Stimulated activated memory B cell treated with anti-CD40 and anti-IgM and Interleukin-4, amounts not matched to agents 10 μg/mL and 1 μg/mL and 100 μg/mL, for 72 hours (primary cell): ENCODE measurements at regions not wholly inside any gene's neighbourhood (a gene's known extent, or its start where the extent isn't known, plus 50 kb on each side); places are given as distances from the start of the nearest gene placed in this dataset.

ENCODE experiments used
- ATAC-seq: fragments of 150-1000 bp; cut with Tn5 transposase; 2 replicates; pipeline ENCODE4 v1.10.0; 2021
- H3K27ac Mint-ChIP-seq: one replicate; pipeline ENCODE4 v1.8.0; 2022; ENCODE audit warnings: mild to moderate bottlenecking, mixed read lengths
- H3K27me3 Mint-ChIP-seq: one replicate; pipeline ENCODE4 v1.8.0; 2022; ENCODE audit warnings: mixed read lengths
- H3K36me3 Mint-ChIP-seq: one replicate; pipeline ENCODE4 v1.8.0; 2022; ENCODE audit warnings: mixed read lengths
- H3K4me1 Mint-ChIP-seq: one replicate; pipeline ENCODE4 v1.8.0; 2022; ENCODE audit warnings: mixed read lengths
- H3K4me3 Mint-ChIP-seq: one replicate; pipeline ENCODE4 v1.8.0; 2022; ENCODE audit warnings: mild to moderate bottlenecking, moderate library complexity, mixed read lengths
- H3K9me3 Mint-ChIP-seq: one replicate; pipeline ENCODE4 v1.8.0; 2022; ENCODE audit warnings: mixed read lengths

DNA sequence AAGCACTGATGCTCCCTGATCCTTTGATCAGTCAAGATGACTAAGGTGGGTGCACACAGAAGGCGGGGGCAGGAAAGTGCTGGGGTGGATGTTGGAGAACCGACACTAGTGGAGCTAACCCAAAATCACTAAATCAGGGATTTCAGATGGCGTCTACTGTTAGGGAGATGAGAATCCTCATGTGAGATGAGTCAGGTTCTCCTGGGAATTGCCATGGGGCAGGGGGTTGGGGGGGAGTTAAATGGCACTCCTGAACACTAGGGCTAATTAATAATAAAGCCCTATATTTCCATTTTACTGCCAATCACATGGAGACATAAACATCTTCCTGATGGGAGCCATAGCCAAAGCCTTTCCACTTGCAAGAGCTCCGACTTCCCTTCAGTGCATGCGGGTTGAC, 804.1 kb downstream of the KCNJ18 start:
- peaks cover 11% of the 10 kb centered on the region for H3K9me3 Mint-ChIP-seq
- H3K4me1 Mint-ChIP-seq = no peaks in the 10 kb centered on the region
- H3K36me3 Mint-ChIP-seq = no peaks in the 10 kb centered on the region
- no peak for ATAC-seq
- no peak overlapping the region for H3K4me3 Mint-ChIP-seq
- H3K27ac Mint-ChIP-seq = no peak overlapping the region
- no peaks in the 10 kb centered on the region for H3K27me3 Mint-ChIP-seq

DNA sequence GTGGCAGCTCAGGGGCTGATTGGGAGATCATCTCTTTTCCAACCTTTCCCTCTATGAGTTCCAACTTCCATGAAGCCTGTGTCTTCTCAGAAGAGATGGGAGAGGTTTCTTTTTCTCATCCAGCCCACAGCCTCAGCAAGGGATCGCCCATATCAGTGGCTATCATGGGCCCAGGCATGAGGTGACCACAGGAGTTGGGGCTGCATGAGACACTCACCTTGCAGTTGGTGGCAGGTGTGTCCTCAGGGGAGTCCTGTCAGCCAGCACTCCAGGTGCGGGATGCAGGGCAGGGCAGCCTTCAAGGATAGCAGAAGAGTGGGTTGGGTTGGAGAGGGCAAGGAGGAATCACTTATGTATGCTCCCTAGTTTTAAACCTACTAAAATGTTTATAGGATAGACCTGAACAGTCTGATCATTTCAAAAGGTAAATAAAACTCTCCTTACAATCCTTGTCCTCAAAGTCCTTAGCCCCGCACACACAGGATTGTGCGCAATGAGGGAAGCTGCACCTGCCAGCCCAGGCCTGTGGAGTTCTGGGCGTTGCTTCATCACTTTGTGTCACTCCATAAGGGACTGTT, 811.1 kb downstream of the KCNJ18 start:
- Mint-ChIP-seq H3K9me3 (peaks cover 6% of the 10 kb centered on the region), H3K27ac (no peak overlapping the region), H3K27me3 (no peaks in the 10 kb centered on the region), H3K4me1 (no peaks in the 10 kb centered on the region), H3K4me3 (no peak overlapping the region), H3K36me3 (no peaks in the 10 kb centered on the region)
- ATAC-seq = no peak

DNA sequence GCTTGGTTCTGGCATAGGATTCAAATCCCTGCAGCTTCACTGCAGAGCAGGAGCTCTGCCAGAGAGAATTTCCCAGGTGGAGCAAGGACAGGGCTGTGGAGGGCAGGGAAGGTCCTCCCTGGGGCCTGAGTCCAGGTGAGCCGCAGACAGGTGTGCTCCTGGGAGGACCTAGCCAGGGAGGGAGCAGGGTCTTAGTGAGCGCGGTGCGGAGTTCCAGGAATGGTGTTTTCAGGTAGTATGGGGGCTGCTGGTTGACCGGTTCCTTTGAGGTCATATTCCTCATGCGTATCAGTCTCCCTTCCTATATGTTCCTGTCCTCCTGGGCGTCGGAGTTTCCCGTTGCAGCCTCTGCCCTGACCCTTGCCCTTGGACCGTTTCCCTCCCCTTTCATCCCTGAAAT, 813.3 kb downstream of the KCNJ18 start:
- no peaks in the 10 kb centered on the region for H3K36me3 Mint-ChIP-seq
- H3K27me3 Mint-ChIP-seq = no peaks in the 10 kb centered on the region

DNA sequence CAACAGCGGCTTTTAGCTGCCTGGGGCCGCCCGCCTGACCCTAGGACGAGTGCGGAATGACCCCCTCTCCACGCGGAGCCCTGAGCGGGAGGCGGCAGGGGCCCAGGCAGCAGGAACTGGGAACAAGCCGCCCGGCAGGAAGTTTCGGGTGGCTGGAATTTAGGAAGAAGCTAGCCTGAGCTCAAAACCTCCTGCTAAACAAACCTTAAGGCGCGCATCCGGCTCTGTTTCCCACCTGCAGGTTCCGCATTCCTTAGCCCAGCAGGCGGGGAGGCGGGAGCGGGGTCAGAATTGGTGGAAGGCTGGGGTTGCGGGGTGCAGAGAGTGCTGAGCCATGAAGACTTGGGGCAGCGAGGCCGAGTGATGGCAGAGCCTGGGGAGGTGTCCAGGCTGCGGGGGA, 813.9 kb downstream of the KCNJ18 start:
- Mint-ChIP-seq H3K4me3 (no peak overlapping the region), H3K36me3 (no peaks in the 10 kb centered on the region), H3K27ac (no peak overlapping the region), H3K27me3 (no peaks in the 10 kb centered on the region), H3K4me1 (no peaks in the 10 kb centered on the region), H3K9me3 (peaks cover 3% of the 10 kb centered on the region)
- no peak for ATAC-seq

More for the DNA sequence above, 813.3 kb downstream of the KCNJ18 start:
- Mint-ChIP-seq H3K4me3 (no peak overlapping the region), H3K9me3 (peaks cover 3% of the 10 kb centered on the region), H3K4me1 (no peaks in the 10 kb centered on the region), H3K27ac (no peak overlapping the region)
- ATAC-seq = no peak

DNA sequence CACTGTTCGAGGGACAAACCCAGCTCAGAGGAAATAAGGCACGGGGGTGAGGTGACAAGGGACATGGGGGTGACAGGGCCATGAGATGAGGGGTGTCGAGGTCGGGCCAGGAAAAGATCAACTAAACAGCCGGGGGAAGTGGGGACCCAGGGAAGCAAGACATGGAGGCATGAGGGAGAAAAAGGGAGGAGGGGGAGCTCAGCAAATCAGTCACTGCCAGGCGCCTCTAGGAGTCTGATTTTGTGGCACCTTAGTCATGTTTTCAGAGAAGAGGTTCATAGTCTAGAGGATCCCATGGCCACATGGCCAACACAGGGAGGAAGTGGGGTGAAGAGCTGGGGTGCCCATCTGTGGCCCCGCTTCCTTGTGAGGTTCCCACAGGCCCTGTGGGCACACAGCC, 814.5 kb downstream of the KCNJ18 start:
- H3K36me3 Mint-ChIP-seq = no peaks in the 10 kb centered on the region
- no peak overlapping the region for H3K27ac Mint-ChIP-seq
- no peaks in the 10 kb centered on the region for H3K4me1 Mint-ChIP-seq
- no peak for ATAC-seq
- peaks cover 3% of the 10 kb centered on the region for H3K9me3 Mint-ChIP-seq
- H3K27me3 Mint-ChIP-seq = no peaks in the 10 kb centered on the region
- no peak overlapping the region for H3K4me3 Mint-ChIP-seq

DNA sequence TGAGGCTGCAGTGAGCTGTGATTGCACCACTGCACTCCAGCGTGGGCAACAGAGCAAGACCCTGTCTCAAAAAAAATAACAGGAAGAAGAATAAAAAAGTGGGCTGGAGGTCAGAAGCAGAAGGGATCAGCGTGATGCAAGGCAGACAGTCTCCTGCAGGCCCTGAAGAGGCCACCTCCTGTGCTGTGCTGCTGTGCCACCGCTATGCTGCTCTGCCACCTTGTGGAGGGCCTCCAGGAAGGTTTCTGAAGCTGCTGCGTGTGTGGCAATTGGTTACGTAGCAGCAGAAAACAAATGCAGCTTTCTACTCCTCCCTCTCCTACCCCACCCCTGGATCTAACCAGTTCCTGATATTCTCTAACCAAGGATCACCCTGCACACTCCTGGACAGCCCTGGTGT, 815.5 kb downstream of the KCNJ18 start:
- H3K4me1 Mint-ChIP-seq = no peaks in the 10 kb centered on the region
- no peaks in the 10 kb centered on the region for H3K36me3 Mint-ChIP-seq
- H3K4me3 Mint-ChIP-seq = no peak overlapping the region
- peaks cover 8% of the 10 kb centered on the region for H3K9me3 Mint-ChIP-seq
- no peak for ATAC-seq
- H3K27me3 Mint-ChIP-seq = no peaks in the 10 kb centered on the region
- H3K27ac Mint-ChIP-seq = no peak overlapping the region

DNA sequence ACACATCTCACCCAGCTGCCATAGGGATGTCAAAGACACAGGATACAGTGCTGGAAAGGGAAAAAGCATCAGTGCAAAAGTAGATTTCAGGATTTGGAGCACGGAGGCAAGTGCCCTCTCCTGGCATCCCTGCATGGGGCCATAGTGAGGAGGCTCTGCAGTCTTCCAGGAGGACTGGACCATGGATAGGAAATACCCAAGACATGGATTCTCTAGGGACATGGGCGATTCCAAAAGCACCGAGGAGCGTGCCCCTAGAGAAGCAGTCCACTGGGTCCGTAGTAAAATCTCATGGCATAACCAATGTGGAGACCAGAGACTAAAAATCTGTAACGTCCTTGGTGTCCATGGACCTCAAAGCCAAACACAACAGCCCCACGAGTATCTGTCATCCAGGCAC, 818.2 kb downstream of the KCNJ18 start:
- Mint-ChIP-seq H3K9me3 (peaks cover 12% of the 10 kb centered on the region), H3K27me3 (no peaks in the 10 kb centered on the region), H3K4me1 (no peaks in the 10 kb centered on the region), H3K4me3 (no peak overlapping the region), H3K27ac (no peak overlapping the region), H3K36me3 (no peaks in the 10 kb centered on the region)
- ATAC-seq = no peak

DNA sequence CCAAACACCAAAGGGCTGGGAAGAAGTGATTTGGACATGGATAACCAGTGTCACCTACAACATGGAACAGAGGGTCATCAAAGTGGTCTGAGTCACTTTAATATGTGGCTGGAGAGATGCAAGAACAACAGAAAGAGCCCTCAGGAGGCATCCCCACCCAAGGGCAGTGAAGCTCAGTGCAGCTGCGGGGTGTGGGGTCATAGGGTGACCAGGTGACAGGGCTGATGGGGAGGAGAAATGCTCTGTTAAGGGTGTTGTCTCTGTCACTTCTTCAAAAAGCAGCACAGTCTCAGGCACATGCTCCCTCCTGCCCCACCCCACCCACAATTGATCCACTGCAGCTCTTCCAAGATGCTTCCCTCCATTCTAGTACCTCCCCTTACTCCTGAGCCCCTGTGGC, 819.1 kb downstream of the KCNJ18 start:
- Mint-ChIP-seq H3K9me3 (peaks cover 12% of the 10 kb centered on the region), H3K36me3 (no peaks in the 10 kb centered on the region), H3K4me1 (no peaks in the 10 kb centered on the region), H3K4me3 (no peak overlapping the region), H3K27me3 (no peaks in the 10 kb centered on the region), H3K27ac (no peak overlapping the region)
- ATAC-seq = no peak

DNA sequence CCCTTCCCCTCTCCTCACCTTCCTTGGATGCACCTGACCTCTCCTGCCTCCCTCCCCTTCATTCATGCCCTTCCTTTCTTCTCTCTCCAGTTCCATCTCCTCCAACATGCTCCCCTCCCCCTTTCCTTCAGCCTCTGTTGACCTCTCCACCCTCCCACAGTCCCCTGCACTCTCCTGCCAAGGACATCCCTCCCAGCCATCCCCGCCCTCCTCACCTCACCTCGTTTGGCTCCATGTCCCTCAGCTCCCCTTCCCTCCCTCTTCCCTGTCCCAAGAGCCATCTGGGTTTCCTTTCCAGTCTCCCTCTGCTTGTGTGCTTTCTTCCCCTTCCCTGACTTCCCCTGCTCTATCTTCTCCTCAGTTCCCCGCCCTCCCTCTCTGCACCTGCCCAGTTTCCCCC, 819.7 kb downstream of the KCNJ18 start:
- Mint-ChIP-seq H3K27me3 (no peaks in the 10 kb centered on the region), H3K27ac (no peak overlapping the region), H3K9me3 (peaks cover 12% of the 10 kb centered on the region), H3K36me3 (no peaks in the 10 kb centered on the region), H3K4me3 (no peak overlapping the region), H3K4me1 (no peaks in the 10 kb centered on the region)
- no peak for ATAC-seq

DNA sequence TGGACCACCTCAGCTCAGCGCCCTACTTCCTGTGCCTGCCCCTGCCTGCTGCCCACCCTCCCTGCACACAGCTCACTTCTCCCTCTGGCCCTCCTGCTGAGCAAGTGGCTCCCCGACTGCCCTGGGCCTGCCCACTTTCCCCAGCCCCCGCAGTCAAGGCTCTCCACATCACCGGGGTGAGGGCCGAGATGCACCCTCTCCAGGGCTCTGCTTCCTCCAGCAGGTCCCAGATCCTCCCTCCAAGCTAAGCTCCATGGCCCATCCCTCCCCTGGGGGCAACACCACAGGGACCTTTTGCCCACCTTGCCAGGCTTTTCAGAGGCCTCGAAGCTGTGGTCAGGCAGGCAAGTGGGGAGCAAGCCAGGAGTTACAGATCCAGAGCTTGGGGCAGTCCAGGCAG, 820.2 kb downstream of the KCNJ18 start:
- no peak overlapping the region for H3K4me3 Mint-ChIP-seq
- ATAC-seq = no peak

DNA sequence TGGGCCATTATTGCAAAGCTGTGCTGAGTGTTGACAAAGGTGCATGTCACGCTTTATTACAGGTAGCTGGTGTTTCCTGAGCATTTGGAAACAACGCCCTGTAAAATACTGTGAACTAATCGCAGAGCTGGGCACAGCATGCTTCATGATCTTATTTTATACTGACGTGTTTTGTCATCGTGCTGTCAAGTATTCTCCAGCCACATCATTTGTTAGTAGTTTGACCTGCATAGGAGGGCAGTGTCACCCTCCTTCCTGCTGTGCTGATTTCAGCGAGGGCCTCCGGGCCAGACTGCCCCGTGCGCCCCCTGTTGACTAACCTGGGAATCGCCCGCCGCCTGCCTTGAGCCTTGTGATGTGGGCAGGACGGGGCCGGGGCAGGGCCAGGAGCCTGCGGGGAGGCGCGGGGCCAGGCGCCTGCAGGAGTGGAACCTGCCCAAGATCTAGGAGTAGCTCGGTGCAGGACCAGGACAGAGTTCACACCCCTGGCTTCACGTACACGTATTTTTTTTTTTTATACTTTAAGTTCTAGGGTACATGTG, 820.7 kb downstream of the KCNJ18 start:
- Mint-ChIP-seq H3K4me1 (no peaks in the 10 kb centered on the region), H3K4me3 (no peak overlapping the region), H3K9me3 (peaks cover 12% of the 10 kb centered on the region), H3K27me3 (no peaks in the 10 kb centered on the region), H3K36me3 (no peaks in the 10 kb centered on the region), H3K27ac (no peak overlapping the region)
- ATAC-seq = no peak

More for the DNA sequence above, 820.2 kb downstream of the KCNJ18 start:
- H3K9me3 Mint-ChIP-seq = peaks cover 12% of the 10 kb centered on the region
- H3K36me3 Mint-ChIP-seq = no peaks in the 10 kb centered on the region
- H3K27me3 Mint-ChIP-seq = no peaks in the 10 kb centered on the region
- no peaks in the 10 kb centered on the region for H3K4me1 Mint-ChIP-seq
- H3K27ac Mint-ChIP-seq = no peak overlapping the region

DNA sequence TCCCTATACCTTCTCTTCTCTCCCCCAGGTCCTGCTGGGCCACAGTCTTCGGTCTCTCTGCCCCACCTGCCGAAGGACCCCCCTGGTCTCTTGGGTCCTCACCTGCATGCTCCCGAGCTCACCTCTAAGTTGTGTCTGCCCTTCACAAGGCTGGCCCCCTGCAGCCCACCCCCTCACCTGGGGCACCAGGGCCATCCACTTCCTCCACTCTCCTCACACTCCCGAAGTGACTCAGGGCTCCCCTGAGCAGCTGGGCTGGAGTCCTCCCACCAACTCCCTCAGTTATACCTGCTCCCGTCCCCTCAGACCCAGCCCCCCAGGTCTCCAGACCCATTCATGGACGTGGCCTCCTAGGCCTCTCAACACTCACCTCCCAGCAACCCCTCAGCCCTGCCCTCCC, 822.0 kb downstream of the KCNJ18 start:
- Mint-ChIP-seq H3K36me3 (no peaks in the 10 kb centered on the region), H3K4me1 (no peaks in the 10 kb centered on the region)
- ATAC-seq = no peak

DNA sequence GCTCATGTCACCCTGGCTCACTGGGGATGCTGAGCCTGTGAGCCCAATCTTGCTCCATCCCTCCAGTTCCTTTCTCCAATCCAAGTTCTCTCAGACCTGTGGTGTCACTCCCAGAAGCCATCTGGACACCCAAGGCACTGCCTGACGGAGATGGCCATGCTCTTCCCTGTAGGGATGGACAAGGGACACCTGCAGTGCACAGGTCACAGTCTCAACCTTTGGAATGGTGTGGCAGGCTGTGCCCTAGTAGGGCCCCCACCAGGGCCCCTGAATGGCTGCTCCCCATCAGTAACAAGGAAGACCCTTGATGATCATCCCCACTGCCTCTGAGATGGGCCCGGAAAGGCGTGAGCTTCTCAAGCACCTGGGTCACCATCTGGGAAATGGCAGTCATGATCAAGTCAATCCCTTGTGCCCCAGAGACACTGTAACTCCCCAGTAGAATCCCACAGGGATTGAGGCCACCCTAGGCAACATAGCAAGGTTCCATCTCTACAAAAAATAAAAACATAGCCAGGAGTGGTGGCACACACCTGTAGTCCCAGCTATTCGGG, 822.5 kb downstream of the KCNJ18 start:
- H3K4me3 Mint-ChIP-seq = no peak overlapping the region
- peaks cover 12% of the 10 kb centered on the region for H3K9me3 Mint-ChIP-seq
- no peaks in the 10 kb centered on the region for H3K4me1 Mint-ChIP-seq
- no peak overlapping the region for H3K27ac Mint-ChIP-seq
- no peaks in the 10 kb centered on the region for H3K27me3 Mint-ChIP-seq
- ATAC-seq = no peak
- no peaks in the 10 kb centered on the region for H3K36me3 Mint-ChIP-seq

More for the DNA sequence above, 822.0 kb downstream of the KCNJ18 start:
- Mint-ChIP-seq H3K9me3 (peaks cover 12% of the 10 kb centered on the region), H3K27ac (no peak overlapping the region), H3K27me3 (no peaks in the 10 kb centered on the region), H3K4me3 (no peak overlapping the region)

DNA sequence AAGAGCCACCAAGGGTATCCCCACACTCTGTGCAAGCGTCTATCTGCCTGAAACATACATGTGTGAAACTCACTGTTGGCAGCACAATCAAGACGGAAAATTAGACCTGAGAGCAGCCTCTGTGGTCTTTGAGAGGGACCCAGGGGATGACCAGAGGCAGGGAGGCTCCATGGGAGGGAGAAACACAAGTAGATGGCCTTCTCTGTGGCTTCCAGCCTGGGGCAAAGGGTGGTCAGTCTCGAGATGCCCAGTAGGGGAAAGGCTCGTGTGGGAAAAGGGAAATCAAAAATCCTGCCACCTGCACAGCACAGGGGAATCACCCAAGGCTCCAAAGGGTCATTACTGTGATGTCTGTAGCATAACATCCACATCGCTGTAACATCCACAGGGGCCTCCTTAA, 823.3 kb downstream of the KCNJ18 start:
- H3K27ac Mint-ChIP-seq = no peak overlapping the region
- H3K9me3 Mint-ChIP-seq = peaks cover 12% of the 10 kb centered on the region
- H3K27me3 Mint-ChIP-seq = no peaks in the 10 kb centered on the region
- H3K4me3 Mint-ChIP-seq = no peak overlapping the region
- H3K36me3 Mint-ChIP-seq = no peaks in the 10 kb centered on the region
- no peak for ATAC-seq
- H3K4me1 Mint-ChIP-seq = no peaks in the 10 kb centered on the region

DNA sequence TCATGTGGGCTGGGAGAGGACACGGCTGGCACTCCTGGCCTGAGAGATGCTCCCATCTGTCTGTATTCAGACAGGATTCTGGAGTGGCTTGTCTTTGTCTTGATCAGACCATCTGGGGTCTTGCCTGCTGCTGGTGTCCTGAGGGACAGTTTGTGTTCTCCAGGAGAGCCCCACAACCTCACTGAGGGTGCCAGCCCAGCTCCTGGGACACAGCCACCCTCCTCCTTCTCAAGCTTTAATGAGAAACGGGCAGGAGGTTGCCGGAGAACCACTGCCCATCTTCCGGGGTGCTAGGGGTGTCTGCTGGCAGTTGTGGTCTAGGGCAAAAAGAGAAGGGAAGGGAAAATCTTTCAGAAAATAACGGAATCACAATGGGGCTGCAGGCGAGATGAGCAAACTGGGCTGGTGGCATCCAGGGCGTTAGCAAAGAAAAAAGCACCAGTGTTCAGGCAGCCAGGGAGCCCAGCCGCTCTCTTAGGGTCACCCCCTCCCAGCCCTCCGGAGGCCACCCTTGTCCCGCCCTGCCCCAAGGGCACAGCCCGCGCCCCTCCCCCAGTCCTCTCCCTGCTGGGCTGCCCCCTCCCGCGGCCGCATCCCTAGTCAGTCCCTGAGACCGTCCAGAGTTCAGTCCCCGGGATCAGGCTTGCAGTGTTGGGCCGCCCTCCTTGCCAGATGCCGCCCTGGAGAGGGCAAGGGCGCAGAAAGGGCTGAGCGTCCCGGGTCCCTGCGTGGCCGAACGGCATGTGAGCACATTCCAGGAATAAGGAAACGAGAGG, 824.7 kb downstream of the KCNJ18 start:
- Mint-ChIP-seq H3K4me3 (no peak overlapping the region), H3K36me3 (no peaks in the 10 kb centered on the region), H3K9me3 (peaks cover 7% of the 10 kb centered on the region), H3K4me1 (no peaks in the 10 kb centered on the region), H3K27me3 (no peaks in the 10 kb centered on the region), H3K27ac (no peak overlapping the region)
- no peak for ATAC-seq

DNA sequence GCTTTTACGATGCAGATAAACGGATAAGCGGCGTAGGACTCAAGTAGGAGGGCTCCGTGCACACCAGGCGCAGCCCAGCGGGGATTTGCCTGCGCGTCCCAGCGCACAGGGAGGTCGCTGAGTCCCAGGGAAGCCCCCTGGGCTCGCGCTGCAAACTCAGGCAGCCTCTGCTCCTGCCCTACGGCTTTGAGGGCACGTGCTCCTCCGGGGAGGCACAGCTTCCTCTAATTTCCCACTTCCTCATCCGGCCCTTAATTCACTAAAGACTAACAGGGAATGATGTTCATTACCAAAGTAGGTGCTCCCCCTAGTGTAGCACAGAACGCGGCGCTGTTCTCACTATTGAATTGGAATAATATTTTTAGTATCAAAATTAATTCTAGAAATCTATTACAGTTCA, 825.4 kb downstream of the KCNJ18 start:
- Mint-ChIP-seq H3K27me3 (no peaks in the 10 kb centered on the region), H3K36me3 (no peaks in the 10 kb centered on the region), H3K4me3 (no peak overlapping the region), H3K9me3 (peaks cover 4% of the 10 kb centered on the region), H3K4me1 (no peaks in the 10 kb centered on the region), H3K27ac (no peak overlapping the region)
- ATAC-seq = no peak
